ENCODE measurements at regions not wholly inside any gene's neighbourhood (a gene's known extent, or its start where the extent isn't known, plus 50 kb on each side); places are given as distances from the start of the nearest gene placed in this dataset.
A peak's percentile ranks its signal among the peaks of the same experiment; 100 is the strongest.
"Not testable (repeated sequence)": the region's sequence is repeated elsewhere in the genome, so short reads cannot be mapped to it uniquely, and the experiment has no call there.

- DNase-seq: peak; percentile 81
Observed at GRCh38 chr18:10085416-10085815, 171.6 kb downstream of the VAPA start.

GRCh38 chr18:10085876-10086275, 172.1 kb downstream of the VAPA start:
- no peak for DNase-seq

DNA sequence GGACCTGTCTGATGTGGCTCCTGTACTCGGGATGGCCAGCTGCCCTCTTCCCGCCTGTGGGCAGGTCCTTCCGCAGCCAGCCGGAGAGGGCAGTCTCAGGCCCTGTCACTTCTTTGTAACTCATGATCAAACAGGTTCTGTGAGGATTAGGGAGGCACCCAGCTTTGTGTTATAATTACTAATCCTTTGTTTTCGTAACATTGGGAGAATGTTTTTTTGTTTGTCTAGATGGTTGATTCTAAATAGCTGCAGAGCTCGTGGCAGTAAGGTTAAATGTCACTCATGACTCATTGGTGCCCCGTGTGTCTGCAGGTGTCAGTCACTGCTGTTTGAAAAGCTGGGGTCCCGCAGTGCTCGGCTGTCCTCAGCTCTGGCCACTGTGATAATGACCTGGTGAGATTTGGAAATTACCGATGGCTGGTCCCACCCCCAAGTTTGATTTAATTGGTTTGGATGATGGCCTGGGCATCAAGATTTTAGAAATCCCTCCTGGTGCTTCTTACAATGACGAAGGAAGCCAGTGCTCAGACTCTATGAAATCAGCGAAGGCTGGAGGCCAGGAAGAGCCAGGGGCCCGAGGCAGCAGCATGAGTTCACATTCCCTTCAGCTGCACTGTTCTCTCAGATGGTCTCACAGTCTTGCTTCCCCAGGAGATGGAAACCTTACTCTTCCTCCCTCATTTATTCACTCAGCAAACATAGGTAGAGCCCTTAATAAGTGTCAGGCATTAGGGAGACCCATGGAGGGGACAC, 172.8 kb downstream of the VAPA start:
- DNase-seq: no peak

DNA sequence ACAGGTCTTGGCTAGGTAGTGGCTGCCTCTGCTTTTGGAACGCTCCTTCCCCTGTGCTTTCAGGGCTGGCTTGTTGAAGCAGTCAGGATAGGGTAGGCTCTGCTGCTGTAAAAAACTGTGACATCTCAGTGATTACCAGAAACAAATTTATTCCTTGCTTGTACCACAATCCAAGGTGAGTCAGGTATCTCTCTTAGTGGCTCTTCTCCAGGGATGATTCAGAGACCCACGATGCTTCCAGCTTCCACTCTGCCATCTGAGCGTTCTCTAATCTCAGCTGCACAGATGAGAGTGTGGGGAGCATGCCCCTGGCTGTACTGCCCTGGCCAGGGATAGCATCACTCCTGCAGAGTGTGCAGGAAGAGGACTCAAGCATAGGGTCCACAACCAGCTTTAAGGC, 174.9 kb downstream of the VAPA start:
- no peak for DNase-seq

DNA sequence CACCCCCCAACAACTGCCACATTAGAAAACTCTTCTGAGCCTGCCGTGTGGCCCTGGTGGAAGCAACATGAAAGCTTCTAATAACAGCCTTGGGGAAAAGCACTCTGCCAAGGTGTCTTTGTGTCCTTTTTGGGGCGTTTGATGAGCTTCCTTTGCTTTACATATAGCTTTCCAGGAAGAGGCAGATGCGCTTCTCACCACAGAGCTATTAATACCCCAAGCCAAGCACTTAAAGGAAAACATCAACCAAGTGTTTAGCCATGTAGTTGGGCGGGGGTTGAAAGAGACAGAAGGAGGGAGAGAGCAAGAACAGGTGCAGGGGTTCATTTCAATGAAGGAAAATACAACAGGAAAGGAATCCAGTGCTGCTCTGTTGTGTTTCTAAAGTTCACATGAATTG, 176.1 kb downstream of the VAPA start:
- DNase-seq: peak; percentile 64

- no peak for DNase-seq
Observed at GRCh38 chr18:10090668-10091067, 176.9 kb downstream of the VAPA start.

GRCh38 chr18:10093445-10093844, 179.6 kb downstream of the VAPA start:
- DNase-seq: no peak

DNA sequence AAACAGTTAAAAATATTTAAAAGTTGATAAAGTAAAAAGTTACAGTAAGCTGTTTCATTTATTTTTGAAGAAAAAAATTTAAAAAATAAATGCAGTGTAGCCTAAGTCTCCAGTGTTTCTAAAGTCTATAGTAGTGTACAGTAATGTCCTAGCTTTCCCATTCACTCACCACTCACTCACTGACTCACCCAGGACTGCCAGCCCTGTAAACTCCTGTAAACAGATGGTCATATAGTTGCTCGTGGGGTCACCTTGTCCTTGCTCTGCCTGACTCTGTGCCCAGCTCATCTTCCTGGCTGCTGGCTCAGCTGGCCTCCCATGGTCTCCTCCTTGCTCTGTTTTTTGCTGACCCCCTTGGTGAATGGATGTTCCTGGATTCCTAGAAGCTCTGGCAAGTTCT, 180.3 kb downstream of the VAPA start:
- DNase-seq: no peak

DNA sequence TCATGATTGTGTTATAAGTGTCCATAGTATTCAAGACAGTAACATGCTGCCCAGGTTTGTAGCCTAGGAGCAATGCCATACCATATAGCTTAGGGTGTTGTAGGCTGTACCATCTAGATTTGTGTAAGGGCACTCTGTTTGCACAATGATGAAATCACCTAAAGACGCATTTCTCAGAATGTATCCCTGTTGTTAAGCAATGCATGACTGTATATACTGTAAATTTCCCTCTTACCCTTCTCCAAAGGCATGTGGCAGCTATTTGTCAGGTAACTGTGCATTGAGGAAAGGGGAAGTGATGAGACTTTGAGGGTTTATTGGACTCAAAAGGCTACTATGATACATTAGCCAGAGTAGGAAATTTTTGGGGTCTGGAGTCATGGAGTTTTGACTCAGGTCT, 180.8 kb downstream of the VAPA start:
- no peak for DNase-seq

DNA sequence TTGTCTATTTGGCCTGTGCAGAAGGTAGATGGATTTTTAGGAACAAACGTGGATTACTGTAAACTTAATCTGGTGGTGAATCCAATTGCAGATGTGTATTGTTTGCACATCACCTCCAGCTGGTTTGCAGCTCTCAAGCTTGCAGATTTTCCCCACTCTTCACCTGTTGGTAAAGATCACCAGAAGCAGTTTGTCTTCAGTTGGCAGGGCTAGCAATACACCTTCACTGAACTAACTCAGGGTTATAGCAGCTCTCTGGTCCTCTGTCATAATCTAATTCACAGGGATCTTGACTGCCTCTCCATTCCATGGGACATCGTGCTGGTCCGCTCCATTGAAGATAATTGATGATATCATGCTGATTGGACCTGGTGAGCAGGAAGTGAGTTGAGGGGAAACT, 181.5 kb downstream of the VAPA start:
- DNase-seq: no peak

DNA sequence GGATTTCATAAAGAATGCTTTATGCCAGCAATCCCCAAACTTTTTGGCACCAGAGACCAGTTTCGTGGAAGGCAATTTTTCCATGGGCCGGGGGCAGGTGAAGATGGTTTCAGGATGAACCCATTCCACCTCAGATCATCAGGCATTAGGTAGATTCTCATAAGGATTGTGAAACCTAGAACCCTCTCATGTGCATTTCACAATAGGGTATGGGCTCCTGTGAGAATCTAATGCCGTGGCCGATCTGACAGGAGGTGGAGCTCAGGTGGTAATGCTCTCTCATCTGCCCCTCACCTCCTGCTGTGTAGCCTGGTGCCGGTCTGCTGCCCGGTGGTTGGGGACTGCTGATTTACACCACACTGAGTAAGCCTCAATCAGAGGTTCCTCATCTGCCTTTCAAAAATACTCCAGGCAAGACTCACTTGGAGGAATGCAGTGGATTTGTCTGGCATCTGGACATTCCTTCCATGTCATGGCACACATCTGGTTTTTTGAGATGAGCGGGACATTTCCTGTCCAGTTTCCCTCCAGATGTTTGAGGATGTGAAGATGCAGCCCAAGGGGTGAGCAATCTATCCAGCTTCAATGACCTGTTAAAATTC, 185.8 kb downstream of the VAPA start:
- no peak for DNase-seq

DNA sequence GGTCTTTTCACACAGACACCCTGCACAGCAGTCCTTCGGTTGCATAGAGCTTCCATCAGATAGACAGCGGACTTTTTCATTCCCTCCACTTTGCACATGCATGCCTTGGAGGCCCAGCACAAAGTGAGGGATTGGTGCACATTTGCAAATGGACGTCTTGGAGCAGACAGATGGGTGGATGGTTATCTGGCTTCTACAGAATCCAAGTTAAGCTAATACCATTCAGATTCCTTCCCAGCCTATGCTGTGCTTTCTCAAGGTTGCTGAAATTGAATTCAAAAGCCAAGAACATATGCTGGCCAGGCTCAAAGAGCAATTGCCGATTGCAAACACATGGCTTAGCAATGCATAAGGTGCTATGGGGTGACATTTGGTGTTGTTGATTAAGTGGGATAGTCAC, 186.4 kb downstream of the VAPA start:
- peak; percentile 44 for DNase-seq

DNA sequence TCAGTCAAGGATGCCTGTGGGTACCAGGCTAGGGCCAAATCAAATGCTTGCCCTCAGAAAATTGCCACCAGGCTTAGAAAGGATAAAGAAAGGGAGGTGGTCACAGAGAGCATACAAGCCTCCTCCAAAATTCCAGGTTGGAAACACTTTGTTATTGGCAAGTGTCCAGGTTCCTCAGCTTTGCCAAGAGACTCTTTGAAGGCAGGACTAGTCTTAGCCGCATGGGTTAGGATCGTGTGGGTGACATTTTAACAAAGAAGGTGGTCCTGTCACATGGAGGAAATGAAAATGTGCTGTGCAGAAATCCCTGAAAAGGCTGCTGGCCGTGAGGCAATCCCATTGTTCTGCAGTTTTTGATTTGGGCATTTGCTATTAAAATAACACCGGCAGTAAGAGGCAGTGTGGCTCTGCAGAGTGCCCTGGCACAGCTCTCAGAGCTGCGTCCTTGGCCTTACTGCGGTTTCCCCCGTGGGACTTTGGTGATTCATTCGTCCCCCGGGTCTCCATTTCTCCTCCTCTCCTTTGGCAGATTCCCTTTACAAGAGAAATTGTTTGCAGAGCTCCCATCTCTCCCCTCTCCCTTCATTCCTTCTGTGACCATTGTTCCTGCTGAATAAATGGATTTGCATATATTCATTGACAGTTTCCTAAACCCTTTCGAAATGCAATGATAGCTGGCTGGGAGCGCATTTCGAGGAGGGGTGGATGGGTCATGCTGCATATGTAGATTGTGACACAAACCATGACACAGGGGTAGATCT, 187.3 kb downstream of the VAPA start:
- DNase-seq: no peak

DNA sequence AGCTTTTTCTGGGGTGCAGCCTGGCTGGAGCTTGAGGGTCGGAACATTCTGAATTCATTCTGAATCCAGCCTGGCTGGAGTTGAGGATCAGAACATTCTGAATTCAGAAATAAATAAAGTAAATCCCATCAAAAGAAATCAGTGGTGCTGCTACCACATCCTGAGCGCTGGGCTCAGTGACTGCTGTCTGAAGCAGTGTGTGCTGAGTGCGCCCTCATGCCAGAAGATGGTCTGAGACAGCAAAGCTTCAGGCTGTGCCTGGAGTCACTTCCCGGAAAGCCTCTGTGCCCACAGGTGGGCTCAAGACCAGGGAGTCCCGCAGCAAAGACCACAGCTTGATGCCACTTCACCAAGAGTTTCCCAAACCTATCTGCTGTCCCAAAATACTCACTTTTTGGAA, 187.9 kb downstream of the VAPA start:
- DNase-seq: no peak

GRCh38 chr18:10105118-10105517, 191.3 kb downstream of the VAPA start:
- DNase-seq: not testable (repeated sequence)

DNA sequence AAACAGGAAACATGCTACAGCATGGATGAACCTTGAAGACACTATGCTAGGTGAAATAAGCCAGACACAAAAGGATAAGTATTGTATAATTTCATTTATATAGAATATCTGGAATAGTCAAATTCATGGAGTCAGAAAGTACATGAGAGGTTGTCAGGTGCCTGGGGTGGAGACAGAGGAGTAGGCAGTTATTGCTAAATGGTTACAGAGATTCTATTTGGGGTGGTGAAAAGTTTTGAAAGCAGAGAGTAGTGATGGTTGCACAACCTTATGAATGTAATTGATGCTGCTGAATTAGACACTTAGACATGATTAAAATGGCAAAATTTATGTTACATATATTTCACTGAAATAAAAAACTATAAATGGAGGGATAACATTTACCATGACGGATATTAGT, 197.4 kb downstream of the VAPA start:
- no peak for DNase-seq

- DNase-seq: no peak
Observed at GRCh38 chr18:10111944-10112343, 198.1 kb downstream of the VAPA start.

GRCh38 chr18:10113121-10114022, 199.6 kb downstream of the VAPA start:
- DNase-seq: no peak

- DNase-seq: no peak
Observed at GRCh38 chr18:10114717-10115463, 201.1 kb downstream of the VAPA start.

DNA sequence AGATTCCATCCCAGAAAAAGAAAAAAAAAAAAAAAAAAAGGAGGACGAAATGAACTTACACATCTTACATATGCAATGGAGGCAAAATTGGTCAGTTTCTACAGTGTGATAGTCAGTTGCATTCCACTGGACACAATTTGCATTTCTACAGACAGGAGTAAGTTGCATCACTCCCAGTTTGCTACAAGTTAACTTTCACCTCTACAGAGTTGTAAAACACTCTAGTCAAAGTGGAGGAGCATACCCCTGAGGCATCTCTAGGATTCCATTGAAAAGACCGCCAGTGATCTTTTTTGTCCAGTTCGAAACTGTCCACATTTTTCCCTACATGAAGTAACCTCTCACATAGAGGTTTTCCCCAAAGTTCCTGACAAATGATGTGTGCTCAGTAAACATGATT, 202.8 kb downstream of the VAPA start:
- no peak for DNase-seq

GRCh38 chr18:10119528-10119927, 205.7 kb downstream of the VAPA start:
- DNase-seq: no peak

GRCh38 chr18:10119991-10120390, 206.2 kb downstream of the VAPA start:
- no peak for DNase-seq
